Left cardiac atrium (tissue), 4 donors: ENCODE measurements at regions not wholly inside any gene's neighbourhood (a gene's known extent, or its start where the extent isn't known, plus 50 kb on each side); places are given as distances from the start of the nearest gene placed in this dataset.

Experiments used
- ATAC-seq, 2 donors: fragments of 200-7000 bp; cut with Tn5 transposase; one replicate each; pipeline ENCODE4 v1.9.1; 2020; ENCODE audit warnings: mild to moderate bottlenecking in 2 of 2, moderate library complexity in 2 of 2
- DNase-seq: peaks from one replicate; pipeline ENCODE4 v3.0.0-alpha.2; 2020
- intact Hi-C, 2 donors: fragments of 100-400 bp; cut with DNase I; formaldehyde crosslinking; loops; one replicate each; pipeline versions ENCODE4 v1.14.1 to v1.15.1; 2022 to 2023
- donor health status: DM: no; HTN: yes; CAD: no.
- donor health status: DM: no; HTN: yes; CAD: no; lungs with severe emphysema.
- donor health status: DM: yes; HTN: yes; CAD: no.
- donor health status: Dilated cardiomyopathy.

DNA sequence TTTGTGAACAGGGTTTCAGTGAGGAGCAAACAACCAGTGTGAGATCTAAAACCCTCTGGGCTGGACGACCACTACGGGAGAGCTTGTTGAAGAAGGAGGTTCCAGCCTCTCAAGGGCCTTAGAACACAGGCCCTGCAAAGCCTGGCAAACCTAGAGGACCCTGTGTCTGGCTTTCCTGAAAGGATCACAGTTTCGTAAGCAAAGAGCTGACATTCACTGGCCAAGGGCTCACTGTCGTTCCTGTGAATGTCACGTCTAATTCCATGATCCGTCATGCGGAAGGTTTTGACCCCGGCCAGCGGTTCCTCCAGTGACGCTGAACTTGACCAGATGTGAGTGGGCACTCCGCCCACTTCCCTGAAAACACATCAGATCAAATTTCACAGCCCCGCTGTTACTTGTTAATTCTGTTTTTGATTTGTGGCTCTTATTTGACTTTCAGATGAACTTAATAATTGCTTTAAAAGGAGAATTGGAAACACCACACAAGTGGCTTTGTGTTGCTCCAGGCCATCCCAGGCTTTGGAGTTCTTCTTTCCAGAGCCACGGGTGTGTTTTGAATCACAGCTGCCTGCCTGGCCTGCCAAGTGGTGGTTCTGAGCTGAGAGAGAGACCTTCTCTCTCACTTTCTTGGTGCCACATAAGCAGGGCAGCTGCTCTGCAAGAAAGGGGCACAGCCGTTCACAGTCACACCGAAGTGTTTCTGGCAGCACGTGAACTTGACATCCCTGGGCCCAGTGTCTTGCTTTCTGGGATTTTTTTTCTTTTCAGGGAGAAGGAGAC, 308.4 kb downstream of the NDUFA10 start:
- ATAC-seq (peak; percentile 26 to 76), DNase-seq (peak; percentile 58)
- intact Hi-C loops: no loop called here

DNA sequence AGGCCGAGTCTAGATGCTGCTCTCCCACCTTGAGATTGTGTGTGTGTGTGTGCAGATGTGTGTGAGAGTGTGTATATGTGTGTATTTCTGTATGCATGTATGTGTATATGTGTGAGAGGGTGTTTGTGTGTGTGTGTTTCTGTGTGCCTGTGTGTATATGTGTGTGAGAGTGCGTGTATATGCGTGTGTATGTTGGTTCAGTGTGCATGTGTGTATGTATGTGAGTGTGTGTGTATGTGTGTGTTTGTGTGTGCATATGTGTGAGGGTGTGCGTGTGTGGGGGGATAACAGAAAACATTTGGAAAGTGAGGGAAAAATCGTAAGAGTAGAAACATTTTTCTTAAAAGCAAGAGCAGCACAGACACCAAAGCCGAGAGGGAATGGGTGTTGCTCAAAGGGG, 309.1 kb downstream of the NDUFA10 start:
- DNase-seq (no peak), ATAC-seq (no peak)
- intact Hi-C loops: no loop called here

DNA sequence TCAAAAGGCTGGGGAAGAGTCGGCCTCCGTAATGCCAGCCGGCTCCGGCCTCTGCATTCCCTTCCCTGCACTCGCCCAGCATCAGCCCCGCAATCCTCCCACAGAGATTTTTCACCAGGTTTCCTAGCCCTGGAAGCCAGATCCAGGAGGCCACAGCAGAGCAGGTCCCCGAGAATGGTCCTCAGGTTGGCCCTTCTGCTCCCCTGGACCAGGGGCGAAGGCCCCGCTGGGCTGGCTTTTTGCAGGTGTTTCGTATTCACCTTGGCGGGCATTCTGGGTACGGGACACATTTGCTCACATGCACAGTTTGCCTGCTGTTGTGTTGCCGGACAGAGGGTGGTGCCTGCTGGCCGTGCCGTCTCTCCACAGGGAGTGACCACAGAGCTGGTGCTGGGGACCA, 309.5 kb downstream of the NDUFA10 start:
- intact Hi-C loops: no loop called here
- DNase-seq (no peak), ATAC-seq (no peak)

DNA sequence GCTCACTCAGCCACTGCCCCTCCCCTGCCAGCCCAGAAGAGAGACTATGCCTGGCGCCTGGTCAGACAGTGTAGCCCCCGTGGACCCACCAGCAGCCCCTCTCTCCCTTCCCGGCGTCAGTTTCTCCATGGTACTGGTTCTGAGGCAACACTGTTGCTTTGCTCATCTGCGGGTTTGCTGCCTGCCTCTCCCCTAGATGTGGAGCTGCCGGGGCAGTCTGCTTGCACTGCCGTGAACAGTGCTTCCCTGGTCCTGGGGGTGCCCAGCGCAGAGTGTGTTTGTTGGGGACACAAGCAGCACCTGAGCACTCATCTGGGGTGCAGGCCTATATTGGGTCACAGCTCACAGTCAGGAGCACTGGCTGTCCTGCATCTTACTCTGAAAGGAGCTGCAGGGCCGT, 309.9 kb downstream of the NDUFA10 start:
- intact Hi-C loops: no loop called here
- ATAC-seq: no peak
- no peak for DNase-seq

DNA sequence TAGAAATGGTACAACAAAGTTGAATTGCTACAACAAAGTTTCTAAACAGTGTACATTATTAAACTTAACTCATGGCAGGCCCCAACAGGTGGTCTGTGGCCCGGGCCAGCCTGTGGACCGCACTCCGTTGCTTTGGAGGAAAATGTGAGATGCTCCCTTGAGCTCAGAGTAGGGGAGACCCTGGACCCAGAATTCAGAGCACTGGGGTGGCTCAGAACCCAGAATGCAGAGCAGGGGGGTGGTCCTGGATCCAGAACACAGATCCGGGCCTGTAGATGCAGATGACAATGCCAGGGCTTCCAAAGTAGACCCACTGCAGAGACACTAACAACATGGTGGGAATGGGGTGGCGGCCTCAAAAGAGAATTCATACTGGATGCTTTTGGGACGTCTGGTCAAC, 311.0 kb downstream of the NDUFA10 start:
- ATAC-seq (no peak), DNase-seq (no peak)
- intact Hi-C loops: no loop called here

DNA sequence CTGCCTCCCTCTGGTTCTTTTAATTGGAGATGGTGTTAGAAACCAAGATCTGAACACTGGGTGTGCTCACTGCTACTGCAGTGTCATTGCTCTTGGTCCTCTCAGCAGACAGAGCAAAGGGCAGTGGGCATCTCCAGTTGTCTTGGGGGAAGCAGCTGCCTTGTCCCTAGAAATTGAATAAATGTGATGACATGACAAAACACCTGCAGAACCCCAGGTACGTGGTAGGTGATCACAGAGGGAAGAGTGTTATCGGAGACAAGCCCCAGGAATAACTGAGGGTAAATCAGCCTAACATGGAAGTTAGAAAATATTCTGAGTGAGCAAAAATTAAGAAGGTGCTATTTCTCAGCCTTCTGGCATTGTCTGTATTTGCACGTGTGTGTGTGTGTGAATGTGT, 311.9 kb upstream of the HDAC4 start:
- DNase-seq: no peak
- no peak for ATAC-seq
- intact Hi-C loops: no loop called here

DNA sequence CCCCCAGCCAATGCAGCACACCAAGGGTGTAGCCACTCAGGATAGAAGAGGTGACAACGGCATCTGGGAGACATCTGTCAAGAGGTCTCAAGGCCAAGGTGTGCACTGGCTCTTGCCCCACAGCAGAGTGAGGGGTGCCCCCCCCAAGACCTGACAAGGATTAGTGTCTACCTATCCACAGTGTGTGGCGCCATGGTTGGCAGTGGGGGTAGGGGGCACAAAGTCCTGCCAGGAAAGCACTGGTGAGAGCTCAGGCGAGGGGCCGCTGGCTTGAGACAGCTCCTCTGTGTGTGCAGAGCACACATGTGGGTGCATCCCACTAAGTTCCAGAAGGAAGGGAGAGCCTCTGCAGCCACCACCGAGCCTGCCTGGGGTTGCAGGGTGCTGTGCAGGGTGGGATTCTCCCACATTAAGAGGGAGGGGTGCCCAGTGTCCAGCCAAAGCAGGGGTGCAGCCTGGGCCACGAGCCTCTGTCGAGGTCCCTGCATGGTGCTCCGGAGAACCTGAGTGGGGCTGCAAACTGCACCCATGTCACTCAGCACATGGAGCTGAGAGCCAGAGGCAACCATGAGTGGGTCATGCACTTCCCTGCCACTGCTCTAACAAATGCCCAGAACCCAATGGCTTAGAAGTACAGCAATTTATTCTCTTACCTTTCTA, 311.2 kb upstream of the HDAC4 start:
- DNase-seq (no peak), ATAC-seq (no peak)
- intact Hi-C loops: no loop called here

DNA sequence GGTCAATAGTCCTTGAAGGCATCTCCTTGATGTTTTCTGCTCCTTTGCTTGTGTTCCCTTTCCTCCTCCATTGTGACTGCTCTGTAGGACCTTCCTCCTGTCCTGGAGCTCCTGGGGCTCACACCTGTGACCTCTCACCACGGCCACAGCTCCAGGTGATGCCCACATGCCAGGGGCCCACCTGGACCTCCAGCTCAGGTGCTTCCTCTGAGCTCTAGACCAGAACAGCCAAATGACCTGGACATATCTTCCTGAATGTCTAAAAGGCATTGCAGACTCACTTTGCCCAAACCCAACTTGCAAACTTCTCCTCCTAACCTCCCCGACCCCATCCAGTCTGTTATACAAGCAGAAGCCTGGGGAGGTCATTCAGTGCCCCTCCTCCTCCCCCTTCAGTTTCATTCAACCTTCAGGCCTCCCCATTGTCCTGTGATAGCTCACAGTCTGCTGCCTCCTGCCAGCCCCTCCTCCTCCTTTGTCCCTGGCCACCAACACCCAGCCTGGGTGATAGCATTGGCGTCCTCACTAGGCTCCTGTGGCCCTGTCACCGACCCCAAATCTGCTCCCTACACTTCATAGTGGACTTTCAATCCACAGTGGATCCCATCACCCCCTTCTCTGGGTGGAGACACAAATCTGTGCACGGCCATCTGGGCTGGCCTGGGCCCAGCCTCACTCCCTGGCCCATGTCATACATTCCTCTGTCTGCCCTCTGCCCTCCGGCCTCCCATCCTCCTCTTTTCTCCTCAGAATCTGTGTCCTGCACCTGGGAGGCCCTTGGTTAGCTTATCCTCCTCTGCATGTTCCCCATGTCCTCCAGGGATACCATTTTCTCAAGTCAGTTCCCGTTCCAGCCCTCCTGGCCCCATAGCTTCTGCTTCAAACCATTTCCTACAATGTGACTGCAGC, 310.4 kb upstream of the HDAC4 start:
- DNase-seq (no peak), ATAC-seq (no peak)
- intact Hi-C loops: no loop called here

DNA sequence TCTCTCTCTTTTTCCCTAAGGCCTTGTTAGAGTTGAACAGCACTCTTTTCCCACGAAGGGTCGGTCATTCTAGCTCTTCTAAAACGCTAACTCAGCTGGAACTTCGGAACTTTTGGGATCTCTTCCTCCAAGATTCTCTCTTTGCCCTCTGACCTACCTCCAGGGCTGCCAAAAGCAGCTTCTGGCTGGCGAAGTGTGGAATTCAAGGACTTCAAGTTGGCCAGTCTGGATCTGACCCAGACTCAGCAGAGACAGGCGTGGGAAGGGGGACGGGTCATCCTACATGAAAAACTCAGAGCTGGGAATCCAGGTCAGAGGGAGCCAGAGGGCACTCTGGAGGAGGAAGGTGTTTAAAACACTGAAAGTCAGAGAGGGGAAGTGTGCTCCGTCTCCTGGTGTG, 305.5 kb upstream of the HDAC4 start:
- intact Hi-C loops: no loop called here
- ATAC-seq (peak; percentile 42 to 86), DNase-seq (no peak)

DNA sequence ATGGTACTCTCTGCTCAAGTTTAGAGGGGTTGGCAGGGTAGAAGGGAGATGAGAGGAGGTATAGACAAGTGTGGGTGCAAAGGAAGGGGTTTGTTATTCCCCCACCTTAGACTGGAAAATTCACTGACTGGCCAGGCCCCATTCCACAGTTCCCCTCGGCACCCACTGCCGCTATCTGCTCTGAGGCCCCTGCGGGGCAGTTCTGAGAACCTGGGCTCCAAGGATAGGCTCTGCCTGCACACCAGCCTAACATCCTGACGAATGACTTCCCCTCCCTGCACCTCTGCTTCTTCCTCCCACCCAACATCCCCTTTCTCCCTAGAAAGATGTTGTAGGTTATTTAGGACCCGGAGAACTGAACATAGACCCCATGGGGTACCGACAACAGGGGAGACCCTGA, 303.9 kb upstream of the HDAC4 start:
- DNase-seq (no peak), ATAC-seq (no peak)
- intact Hi-C loops: no loop called here

DNA sequence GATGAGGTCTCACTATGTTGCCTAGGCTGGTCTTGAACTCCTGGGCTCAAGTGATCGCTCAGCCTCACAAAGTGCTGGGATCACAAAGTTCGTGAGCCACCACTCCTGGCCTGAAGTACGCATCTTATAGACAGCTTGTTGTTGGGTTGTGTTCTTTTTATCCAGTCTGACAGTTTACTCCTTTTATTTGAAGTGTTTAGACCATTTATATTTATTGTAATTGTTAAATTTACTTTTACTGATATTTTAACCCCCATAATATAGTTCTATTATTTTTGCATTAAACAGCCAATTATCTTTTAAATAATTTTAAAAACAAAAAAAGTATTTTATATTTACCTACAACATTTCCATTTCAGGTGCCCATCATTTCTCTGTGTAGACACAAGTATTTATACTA, 303.0 kb upstream of the HDAC4 start:
- ATAC-seq (no peak), DNase-seq (no peak)
- intact Hi-C loops: no loop called here

DNA sequence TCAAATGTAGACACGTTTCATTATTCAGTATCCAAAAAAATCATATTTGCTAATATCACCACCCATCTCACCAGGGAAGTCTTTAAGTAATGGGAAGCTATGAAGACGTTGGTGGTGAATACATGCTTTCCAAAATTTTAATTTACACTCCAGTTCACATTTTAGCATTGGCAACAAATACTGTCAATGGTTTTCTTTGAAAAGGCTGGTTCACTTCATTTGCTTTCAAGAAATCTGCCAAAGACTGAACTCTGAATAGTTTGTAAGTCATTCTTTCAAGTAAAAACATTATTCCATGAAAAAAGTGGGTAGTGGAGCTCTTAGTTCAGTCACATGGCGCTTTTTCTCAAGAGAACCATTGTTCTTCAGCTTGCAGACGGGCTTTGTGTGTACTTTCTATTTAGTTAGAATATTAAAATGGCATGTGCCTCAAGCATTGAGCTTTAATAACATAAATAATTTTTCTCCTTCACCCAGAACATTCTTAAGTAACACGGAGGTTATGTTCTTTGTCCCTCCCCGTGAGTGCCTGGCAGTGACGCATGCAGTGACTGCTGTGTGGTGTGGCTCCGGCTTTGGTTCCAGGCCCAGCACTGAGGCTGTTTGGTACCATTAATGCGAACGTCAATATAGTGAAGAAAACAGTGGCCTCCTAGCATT, 300.0 kb upstream of the HDAC4 start:
- DNase-seq: no peak
- no peak for ATAC-seq
- intact Hi-C loops: no loop called here

DNA sequence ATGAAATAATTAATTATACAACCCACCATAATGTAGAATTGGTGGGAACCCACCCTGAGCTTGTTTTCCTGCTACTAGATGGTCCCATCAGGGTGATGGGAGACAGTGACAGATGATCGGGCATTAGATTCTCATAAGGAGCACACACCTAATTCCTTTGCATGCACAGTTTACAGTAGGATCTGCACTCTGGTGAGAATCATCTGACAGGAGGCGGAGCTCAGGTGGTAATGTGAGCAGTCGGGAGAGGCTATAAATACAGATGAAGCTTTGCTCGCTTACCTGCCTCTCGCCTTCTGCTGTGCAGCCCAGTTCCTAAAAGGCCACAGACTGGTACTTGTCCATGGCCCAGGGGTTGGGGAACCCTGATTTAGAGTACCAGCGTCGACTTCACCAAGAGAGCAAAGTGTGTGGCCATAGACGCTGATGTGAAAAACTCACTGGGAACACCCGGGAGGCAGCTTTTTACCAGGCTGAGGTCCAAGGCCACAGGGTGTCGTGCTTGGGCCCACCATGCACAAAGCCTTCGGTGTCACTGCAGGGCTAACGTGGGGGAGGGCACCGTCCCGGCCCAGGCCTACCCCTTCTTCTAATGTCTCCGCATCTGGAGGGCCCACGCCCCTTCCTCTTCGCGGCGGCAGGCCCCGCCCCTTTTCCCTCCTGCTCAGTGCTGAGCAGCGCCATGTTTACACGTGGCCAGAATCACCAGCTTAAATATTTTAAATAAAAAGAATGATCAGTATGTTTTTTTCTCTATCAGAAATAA, 296.8 kb upstream of the HDAC4 start:
- intact Hi-C loops: no loop called here
- no peak for DNase-seq
- no peak for ATAC-seq

DNA sequence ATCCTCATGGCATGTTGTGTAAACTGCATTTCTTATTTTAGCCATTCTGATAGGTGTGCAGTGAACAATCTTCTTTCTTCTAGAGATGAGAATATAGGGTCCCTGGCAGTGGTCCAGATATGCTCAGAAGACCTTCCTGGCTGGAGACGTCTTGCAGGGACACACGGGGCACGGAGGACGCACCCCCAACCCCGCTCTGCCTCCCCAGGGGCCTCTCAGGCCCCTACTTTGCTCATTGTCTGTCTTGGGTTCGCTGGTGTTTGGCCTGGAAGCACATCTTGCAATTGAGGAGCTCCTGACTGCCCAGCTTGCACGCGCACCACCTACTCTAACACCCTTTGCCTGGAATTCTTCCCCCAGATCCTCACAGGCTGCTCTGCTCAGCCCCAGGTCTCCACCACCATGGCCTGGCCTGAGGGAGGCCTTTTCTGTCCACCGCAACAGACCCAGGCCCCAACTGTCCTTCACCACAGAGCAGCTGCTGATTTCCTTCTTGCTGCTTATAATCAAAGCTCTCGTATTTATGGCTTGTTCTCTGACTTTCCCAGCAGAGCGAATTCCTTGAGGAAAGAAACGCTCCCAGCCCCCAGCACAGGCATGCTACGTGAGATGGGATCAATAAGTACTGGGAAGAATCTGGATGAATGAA, 295.9 kb upstream of the HDAC4 start:
- DNase-seq (no peak), ATAC-seq (no peak)
- intact Hi-C loops: no loop called here

DNA sequence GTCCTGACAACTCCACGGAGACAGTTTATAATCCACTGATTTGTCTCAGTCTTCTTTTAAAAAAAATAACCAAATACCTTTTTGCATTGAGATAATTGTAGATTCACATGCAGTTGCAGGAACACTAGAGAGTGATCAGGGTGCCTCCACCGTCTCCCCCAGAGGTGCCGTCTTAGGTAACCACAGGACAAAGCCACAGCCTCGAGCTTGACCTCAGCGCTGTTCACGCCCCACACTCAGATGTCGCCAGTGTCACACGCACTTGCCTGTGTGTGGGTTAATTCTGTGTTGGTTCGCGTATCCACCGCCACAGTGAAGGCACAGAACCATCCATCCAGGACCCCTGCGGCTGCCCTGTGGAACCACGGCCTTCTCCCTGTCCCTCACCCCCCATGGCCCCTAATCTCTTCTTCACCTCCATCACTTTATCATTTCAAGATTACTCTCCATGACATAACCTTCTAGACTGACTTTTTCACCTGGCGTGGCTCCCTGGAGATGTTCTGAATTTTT, 295.0 kb upstream of the HDAC4 start:
- DNase-seq: no peak
- intact Hi-C loops: no loop called here
- ATAC-seq: no peak

DNA sequence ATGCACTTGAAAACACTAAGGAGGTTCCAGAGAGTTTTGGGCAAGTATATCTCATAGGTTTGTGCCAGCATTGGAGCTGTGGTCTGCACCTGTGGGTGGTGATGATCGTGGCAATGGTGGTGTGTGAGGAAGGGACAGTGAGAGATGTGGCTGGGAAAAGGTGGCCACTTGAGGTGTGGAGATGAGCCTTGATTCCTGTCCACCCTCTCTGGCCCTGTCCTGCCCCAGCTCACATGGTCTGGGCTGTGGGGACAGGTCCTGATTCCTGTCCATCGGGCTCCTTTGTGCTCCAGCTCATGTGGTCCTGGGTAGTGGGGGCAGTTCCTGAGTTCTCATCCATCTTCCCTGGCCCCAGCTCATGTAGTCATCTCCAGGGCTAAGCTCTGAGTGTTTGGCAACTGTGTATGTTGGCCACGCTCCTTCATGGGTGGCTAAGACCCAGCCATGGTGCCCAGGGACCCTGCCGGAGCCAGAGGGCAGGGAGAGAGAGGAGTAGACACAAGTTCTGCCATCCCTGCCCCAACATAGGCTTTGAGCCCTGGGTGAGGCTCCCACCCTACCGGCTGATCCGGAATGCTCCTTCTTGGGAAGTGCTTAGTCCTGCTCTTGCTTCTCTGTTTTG, 294.4 kb upstream of the HDAC4 start:
- DNase-seq: no peak
- intact Hi-C loops: no loop called here
- no peak for ATAC-seq

DNA sequence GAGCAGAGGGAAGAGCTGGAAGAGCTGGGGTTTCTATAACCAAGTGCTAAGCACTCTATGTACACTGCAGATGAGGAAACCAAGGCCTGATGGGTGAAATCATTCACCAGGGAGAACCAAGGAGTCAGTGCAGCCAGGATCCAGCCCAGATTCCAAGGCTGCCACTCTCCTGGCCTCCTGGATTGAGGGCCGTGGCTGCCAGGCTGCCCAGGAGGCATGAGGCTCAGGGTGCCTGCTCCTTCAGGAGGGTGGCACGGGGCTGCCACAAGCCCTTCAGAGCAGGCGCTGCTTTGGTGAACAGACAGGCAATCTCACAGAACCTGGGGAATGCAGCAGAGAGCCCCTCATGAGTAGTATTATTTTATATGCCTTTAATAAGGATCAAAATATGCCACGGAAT, 293.7 kb upstream of the HDAC4 start:
- intact Hi-C loops: no loop called here
- no peak for DNase-seq

More for the DNA sequence above, 293.7 kb upstream of the HDAC4 start:
- ATAC-seq: no peak
